ENCODE measurements at regions not wholly inside any gene's neighbourhood (a gene's known extent, or its start where the extent isn't known, plus 50 kb on each side); places are given as distances from the start of the nearest gene placed in this dataset.

DNA sequence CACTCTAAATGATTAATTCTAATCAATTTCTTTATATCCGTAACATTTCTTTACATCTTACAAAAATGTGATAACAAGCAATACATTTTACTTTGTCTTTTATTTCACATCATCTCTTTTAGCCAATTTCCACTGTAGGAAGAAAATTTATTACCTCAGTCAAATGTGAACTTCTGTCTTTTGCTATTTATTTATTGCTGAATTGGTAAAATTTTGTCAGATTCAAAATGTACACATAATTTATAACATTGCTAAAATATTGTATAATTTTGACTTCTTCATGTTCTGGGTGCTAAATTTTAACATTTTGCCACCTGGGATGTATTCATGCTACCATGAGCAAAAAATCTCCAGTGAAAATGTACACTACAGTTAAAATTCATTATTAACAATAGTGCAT lies 158.0 kb downstream of the HGF start:
- in situ Hi-C loops (cut with HindIII; ENCODE audit: extremely low pct_ligation_motif_present, low pct_unique_long_range_greater_than_20kb): no loop called here
- no peaks in the 10 kb centered on the region for H3K27me3 ChIP-seq (ENCODE audit: control insufficient read depth in 1 of 2, insufficient read depth in 2 of 2, low read length in 2 of 2)

GRCh38 chr7:81611040-81611439 lies 158.8 kb downstream of the HGF start:
- Histone ChIP-seq H3K4me3 (replicated peaks in 1 of 3; ENCODE audit: insufficient read depth in 1 of 3, low read depth in 2 of 3, low read length in 3 of 3) (no peak overlapping the region), H3K4me1 (ENCODE audit: insufficient read depth, low read length) (no peaks in the 10 kb centered on the region), H3K79me2 (ENCODE audit: insufficient read depth, low read length) (no peaks in the 10 kb centered on the region), H3K36me3 (replicated peaks in 1 of 2; ENCODE audit: control insufficient read depth in 1 of 2, insufficient read depth in 2 of 2, low read length in 2 of 2) (no peaks in the 10 kb centered on the region), H3K27ac (ENCODE audit: extremely low read length, insufficient read depth, low read length) (no peak overlapping the region), H3K4me2 (ENCODE audit: low read depth, low read length) (no peak overlapping the region), H2AFZ (ENCODE audit: low read length) (no peak overlapping the region), H3K9me3 (ENCODE audit: low read length) (no peaks in the 10 kb centered on the region), H3K9ac (ENCODE audit: insufficient read depth, low read depth, low read length) (no peak overlapping the region), H4K20me1 (ENCODE audit: insufficient read depth, low read length) (no peaks in the 10 kb centered on the region), H3K27me3 (ENCODE audit: control insufficient read depth in 1 of 2, insufficient read depth in 2 of 2, low read length in 2 of 2) (no peaks in the 10 kb centered on the region)
- intact Hi-C loops (cut with micrococcal nuclease; ENCODE audit: unreplicated experiment) (no loop called here), in situ Hi-C loops (cut with HindIII; ENCODE audit: extremely low pct_ligation_motif_present, low pct_unique_long_range_greater_than_20kb) (no loop called here)
- no peak for FAIRE-seq
- TF ChIP-seq ZNF432 (CRISPR knock-in tag; IDR thresholded peaks at IDR 0.05; ENCODE audit: borderline replicate concordance) (no peak), ZNF558 (CRISPR knock-in tag; IDR thresholded peaks at IDR 0.05; ENCODE audit: borderline replicate concordance) (no peak), GRHL1 (CRISPR knock-in tag; conservative IDR thresholded peaks at IDR 0.05) (no peak), FOXO4 (CRISPR knock-in tag; conservative IDR thresholded peaks at IDR 0.05) (no peak), ZNF841 (CRISPR knock-in tag; IDR thresholded peaks at IDR 0.05; ENCODE audit: borderline replicate concordance) (no peak), ZNF17 (CRISPR knock-in tag; IDR thresholded peaks at IDR 0.05) (no peak), FOXM1 (CRISPR knock-in tag; IDR thresholded peaks at IDR 0.05) (no peak)
- BruUV-seq (replicated peaks): no TSS peak
- WGBS (ENCODE audit: low lambda C conversion rate): 84% methylated on average over 27 of the region's 27 CpGs
- no peak for ATAC-seq
- no peak for DNase-seq (ENCODE audit: low spot score)
- ChIA-PET POLR2A (no interaction called here), CTCF (ENCODE audit: low intra/inter-chr PET ratio, low total read pairs) (no interaction called here)

More for the DNA sequence above, 158.0 kb downstream of the HGF start:
- Histone ChIP-seq H3K4me1 (ENCODE audit: insufficient read depth, low read length) (no peaks in the 10 kb centered on the region), H3K27ac (ENCODE audit: extremely low read length, insufficient read depth, low read length) (no peak overlapping the region), H3K4me3 (replicated peaks in 1 of 3; ENCODE audit: insufficient read depth in 1 of 3, low read depth in 2 of 3, low read length in 3 of 3) (no peak overlapping the region), H3K79me2 (ENCODE audit: insufficient read depth, low read length) (no peaks in the 10 kb centered on the region), H3K9ac (ENCODE audit: insufficient read depth, low read depth, low read length) (no peak overlapping the region), H2AFZ (ENCODE audit: low read length) (no peak overlapping the region), H3K36me3 (replicated peaks in 1 of 2; ENCODE audit: control insufficient read depth in 1 of 2, insufficient read depth in 2 of 2, low read length in 2 of 2) (no peaks in the 10 kb centered on the region), H3K4me2 (ENCODE audit: low read depth, low read length) (no peak overlapping the region), H4K20me1 (ENCODE audit: insufficient read depth, low read length) (no peaks in the 10 kb centered on the region), H3K9me3 (ENCODE audit: low read length) (no peaks in the 10 kb centered on the region)
- no TSS peak for BruUV-seq (replicated peaks)
- FAIRE-seq (no peak), ATAC-seq (no peak), DNase-seq (ENCODE audit: low spot score) (no peak)
- POLR2A ChIA-PET: no interaction called here
- intact Hi-C loops (cut with micrococcal nuclease; ENCODE audit: unreplicated experiment): no loop called here
- 38% methylated on average over 1 of the region's 1 CpG for WGBS (ENCODE audit: low lambda C conversion rate)
- CTCF ChIA-PET (ENCODE audit: low intra/inter-chr PET ratio, low total read pairs): no interaction called here
- TF ChIP-seq MAFK (conservative IDR thresholded peaks at IDR 0.05 in 1 of 2, IDR thresholded peaks at IDR 0.05 in 1 of 2; ENCODE audit: low read length in 2 of 2): peak in 1 of 2 experiments; percentile 64; a peak in 2 of 4 replicates
- no peak for TF ChIP-seq RFXAP (CRISPR knock-in tag; IDR thresholded peaks at IDR 0.05; ENCODE audit: borderline replicate concordance)
- TF ChIP-seq CHCHD3 (CRISPR knock-in tag; IDR thresholded peaks at IDR 0.05): no peak
- TF ChIP-seq MAFF (IDR thresholded peaks at IDR 0.05; ENCODE audit: low read depth, low read length): peak; percentile 13; the same call in 1 of the 2 replicates

Data from HepG2 (cell line).